ENCODE measurements at regions not wholly inside any gene's neighbourhood (a gene's known extent, or its start where the extent isn't known, plus 50 kb on each side); places are given as distances from the start of the nearest gene placed in this dataset.

DNA sequence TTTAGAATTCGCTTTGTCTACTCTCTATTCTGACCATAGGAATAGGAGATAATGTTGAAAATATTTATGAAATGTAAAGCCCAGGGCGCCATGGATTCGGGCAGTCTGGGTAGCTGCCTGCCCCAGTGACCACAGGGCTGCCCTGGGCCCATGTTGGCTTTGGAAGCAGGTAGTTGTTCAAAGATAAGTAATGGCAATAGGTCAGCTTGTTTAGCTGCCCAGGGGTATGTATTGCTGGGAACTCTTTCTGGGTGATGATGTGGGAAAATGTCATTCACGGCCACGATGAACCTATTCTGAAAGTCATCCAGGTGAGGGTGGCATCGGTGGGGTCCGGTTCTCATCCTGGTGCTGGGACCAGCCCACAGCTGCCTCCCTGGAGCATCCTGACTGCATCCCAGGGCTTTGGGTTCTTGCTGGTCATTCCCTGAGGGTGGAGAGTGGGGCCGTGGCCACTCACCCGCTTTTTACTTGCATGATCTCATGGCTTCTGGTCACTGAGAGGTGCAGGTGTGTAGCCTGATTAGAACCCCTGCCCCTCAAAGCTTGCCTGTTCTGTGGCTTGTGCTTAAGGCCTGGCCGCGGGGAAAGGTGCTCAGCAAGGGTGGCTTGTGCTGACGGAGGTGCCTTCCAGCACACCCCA lies 102.8 kb downstream of the ERMARD start:
- DNase-seq = no peak

DNA sequence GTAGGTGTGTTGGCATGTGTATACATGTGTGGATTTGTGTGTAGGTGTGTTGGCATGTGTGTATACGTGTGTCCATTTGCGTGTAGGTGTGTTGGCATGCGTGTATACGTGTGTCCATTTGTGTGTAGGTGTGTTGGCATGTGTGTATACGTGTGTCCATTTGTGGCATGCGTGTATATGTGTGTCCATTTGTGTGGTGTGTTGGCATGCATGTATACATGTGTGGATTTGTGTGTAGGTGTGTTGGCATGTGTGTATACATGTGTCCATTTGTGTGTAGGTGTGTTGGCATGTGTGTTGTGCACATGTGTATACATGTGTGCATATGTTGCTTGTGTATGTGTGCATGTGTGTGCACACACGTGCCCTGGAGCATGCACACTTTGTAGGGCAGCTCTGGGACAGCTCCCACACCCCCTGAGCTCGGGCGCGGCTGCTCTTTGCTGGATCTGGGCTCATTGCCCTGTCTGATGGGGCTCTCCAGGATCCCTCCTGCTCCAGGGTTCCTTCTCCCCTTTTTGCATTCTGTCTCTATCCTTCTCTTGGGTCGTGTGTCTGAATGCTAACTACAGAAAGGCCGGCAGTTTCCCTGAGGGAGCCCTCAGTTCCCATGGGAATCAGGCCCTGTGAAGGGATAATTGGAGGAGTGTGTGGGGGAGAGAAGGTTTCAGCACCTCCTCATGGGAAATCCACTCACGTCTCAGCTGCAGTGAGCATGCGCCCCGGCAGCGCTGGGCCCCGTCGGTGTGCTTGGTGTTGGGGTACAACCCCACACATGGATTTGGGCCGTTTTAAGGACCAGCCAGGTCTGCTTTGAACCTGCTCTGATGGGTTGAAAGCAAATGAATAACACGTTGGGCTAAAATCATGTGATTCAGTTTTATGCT lies 102.0 kb downstream of the ERMARD start:
- DNase-seq = no peak

DNA sequence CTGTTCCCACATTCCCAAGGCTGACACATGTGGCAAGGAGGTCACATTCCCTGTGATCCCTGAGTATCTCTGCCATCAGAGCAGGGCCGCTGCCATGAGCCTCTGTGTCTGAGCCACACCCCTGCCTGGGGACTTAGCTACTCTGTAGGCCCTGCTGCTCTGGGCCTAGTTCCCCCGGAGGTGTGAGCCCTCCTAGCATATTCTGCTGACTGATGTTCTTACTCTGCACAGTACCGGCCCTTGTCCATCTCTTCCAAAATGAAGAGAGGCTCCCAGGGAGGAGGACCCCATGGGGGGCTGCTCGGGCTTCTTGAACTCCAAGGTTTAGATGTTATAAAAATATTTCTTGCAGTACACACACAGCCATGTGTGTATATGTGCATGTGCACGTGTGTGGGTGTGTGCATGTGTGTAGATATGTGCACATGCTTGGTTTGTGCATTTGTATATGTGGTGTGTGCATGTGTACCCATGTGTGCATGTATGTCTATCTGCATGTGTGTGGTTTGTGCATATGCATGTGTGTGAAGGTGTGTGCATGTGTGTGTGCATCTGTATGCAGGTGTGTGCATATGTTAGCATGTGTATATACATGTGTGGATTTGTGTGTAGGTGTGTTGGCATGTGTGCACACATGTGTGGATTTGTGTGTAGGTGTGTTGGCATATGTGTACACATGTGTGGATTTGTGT lies 101.2 kb downstream of the ERMARD start:
- DNase-seq = no peak

DNA sequence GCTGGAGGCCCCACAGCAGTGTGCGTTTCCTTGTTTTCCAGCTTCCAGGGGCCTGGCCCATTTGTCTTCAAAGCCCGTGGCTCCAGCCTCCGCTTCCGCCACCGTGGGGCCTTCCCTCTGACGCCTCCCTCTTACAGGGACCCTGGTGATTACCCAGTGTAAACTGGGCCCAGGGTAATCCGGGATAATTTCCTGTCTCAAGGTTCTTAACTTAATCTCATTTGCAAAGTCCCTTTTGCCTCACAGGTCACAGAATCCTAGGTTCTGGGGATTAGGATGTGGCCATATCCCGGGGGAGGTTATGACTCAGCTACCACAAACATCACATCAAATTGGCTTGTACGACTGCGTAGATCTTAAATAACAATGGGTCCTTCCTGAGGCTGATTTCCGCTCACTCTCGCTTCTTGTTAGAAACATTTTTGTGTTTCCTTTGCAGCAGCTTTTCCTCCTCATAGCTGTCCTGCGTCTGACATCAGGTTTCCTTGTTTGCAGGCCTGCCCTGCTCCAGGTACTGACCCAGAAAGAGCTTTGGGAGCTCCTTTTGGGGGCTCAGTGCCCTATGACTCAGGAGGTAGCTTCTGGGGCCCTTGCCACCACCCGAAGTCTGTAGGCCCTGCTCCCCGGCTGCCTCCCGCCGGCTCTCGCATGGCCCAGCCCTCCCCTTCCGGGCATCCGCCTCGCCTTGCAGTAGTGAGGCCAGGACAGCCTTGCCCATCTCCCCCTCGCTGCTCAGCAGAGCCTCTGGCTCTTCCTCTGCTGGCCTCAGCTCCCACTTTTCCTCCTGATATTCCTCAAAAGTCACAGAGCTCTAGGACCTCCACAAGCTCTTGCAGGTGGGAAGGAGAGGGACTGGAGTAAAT lies 100.5 kb downstream of the ERMARD start:
- no peak for DNase-seq

DNA sequence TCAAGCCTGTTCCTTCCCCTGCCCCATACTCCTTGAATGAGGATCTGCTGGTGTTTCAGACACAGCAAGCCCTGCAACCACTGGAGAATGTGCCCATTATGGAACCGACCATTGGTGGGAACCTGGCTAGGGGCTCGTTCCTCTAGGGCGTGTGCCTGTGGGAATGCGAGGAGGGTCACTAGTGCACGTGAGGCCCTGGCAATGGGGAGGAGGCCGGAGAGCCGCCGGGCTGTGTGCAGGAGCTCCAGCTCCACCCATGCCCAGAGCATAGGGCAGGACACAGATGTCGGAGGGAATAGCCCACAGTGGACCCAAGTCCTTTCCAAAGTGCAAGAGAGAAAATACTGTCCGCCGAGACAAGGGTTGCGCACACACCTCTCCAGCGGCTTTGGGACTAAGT lies 99.3 kb downstream of the ERMARD start:
- DNase-seq = no peak

DNA sequence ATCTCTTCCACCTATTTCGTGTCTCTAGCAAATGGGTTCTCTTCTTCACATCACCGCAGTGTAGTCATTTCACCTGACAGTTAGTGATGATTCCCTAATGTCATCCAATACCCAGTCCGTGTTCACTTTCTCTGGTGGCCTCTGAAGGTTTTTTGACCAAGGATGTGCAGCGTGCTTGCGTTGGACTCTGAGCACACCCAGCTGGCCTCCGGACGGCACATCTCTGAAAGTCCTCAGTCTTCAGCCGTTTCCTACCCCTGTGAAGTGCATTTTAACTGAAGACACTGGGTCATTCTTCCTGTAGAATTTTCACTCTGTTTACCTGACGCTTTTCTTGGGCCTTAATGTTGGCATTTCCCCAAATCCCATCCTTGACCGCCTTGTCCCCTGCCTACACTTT lies 98.7 kb downstream of the ERMARD start:
- no peak for DNase-seq

DNA sequence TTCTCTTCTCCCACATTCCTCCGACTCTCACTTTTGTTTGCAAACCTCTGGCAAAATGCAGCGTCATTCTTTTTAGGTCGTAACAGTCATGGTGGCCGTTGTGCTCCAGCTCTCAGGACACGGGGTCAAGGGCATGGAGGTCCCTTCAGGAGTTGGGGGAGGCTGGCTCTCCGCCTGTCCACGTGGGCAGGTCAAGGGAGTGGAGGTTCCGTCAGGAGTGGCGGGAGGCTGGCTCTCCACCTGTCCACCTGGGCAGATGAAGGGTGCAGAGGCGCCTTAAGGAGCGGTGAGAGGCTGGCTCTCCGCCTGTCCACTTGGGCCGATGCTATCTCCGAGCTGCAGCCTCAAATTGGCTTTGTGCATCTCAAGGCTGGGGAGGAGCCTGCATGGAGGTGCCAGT lies 98.0 kb downstream of the ERMARD start:
- no peak for DNase-seq

DNA sequence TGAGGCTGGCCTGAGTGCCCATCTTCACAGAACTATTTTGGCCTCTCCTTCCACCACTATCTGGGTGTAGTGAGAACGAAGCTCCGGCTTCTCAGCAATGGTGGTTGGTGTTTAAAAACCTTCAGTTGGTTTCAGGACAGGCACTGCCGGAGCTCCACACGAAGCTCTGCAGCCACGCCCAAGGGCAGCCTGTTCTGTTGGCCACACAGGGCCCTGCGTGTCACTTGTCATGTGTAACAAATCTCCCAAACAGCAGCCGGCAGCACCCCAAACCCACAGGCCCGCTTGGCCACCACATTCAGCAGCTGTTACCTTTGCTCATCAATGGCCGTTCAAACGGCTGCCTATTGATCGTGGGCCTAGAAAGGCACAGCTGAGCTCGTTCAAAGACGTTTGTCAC lies 97.5 kb downstream of the ERMARD start:
- DNase-seq = no peak

DNA sequence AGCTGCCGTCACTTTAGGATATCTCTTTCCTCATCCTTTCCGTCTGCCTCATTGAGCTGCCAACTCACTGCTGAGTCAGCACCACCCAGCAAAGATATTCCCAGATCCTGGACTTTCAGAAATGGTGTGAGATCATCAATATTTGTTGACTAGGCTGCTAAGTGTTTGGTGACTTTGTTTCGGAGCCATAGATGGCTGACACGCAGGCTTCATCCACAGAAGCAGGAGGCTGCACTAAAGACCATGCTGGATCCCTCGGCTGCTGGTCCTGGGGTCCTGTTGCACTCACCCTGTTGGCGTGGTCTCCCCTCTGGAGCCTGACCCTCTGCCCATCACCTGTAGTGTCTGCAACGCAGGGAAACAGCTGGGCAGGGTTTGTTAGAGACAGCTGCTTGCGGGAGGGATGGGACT lies 96.5 kb downstream of the ERMARD start:
- no peak for DNase-seq

DNA sequence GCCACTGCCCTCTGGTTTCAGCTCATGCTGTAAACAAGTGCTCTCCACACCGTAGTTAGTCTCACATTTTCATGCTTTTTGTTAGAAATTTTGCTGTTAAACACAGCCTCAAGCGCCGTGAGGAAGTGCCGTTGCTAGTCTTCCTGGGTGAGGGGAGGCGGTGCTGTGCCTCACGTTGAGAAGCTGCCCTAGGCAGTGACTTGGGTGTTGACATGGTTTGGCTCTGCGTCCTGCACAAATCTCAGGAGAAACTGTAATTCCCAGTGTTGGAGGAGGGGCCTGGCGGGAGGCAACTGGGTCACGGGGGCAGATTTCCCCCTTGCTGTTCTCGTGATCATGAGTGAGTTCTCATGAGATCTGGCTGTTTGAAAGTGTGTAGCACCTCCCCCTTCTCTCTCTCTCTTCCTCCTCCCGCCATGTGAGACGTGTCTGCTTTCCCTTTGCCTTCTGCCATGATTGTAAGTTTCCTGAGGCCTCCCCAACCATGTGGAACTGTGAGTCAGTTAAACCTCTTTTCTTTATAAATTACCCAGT lies 95.8 kb downstream of the ERMARD start:
- no peak for DNase-seq

DNA sequence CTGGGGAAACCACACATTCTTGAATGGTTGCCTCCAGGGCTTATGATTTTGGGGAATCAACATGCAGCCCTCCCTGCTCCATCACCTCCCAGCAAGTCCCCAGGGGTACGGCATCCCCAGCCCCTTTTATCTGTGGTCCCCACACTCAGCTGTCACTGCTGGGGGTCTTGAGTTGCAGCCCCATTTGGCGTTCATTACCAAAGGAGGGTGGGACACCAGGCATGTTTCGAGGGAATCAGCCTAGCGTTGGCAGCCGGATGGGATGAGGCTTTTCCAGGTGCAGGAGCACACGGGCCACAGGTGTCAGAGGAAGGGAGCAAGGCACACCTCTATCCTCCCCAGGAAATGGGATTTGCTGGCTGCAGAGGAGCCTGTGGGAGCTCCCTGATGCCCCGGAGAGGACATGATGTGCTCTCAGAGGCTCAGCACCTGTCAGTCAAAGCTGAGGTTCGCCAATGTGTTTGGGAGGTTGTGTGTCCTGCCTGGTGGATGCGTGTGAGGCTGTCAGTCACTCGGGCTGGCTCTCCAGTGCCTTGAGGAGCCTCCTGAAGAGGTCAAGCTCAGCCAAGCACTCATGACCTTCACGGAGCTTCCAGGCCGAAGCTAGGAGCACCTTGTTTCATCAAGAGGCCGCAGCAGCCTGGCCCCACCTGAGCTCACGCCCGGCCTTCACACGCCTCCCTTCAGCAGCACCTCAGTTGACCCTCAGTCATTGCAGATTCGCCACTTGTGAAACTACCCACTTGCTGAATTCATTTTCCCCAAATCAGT lies 95.0 kb downstream of the ERMARD start:
- no peak for DNase-seq

DNA sequence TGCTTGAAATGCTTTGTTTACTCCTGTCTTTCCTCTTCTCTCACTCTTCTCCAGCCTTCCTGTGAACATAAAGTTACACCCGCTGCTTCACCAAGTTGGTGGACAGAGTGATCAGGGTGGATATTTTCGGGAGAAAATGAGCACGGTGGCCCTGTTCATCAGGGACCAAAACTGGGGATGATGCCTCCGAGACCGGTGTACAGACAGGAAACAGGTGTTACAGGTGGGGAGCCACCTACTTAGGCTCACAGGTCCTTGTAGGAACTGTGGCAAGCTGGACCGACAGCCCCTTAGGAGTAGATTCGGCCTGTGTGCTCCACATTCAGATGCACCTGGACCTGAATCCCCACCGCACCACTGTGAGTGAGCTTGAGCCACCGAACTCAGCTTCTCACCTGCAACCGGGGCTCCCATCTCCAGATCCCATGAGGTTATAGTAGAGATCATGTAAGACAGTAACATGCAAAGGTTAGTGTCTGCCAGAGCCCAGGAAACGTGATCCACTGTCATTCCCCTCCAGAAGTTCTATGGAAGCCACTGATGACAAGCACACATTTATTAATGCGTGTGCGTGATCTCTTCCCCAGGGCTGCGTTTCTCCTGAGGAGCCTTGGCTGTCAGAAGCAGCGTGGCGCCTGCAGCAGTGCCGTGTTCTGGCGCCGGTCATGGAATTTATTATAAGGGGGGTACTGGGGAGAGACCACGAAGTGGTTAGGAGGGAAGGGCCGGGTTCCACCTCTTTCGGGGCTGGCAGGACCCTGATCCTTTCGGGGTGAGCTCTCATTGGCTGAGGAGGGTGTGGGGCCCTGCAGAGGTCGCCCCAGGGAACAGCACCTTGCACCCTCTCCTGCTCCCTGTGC lies 94.2 kb downstream of the ERMARD start:
- DNase-seq = no peak

DNA sequence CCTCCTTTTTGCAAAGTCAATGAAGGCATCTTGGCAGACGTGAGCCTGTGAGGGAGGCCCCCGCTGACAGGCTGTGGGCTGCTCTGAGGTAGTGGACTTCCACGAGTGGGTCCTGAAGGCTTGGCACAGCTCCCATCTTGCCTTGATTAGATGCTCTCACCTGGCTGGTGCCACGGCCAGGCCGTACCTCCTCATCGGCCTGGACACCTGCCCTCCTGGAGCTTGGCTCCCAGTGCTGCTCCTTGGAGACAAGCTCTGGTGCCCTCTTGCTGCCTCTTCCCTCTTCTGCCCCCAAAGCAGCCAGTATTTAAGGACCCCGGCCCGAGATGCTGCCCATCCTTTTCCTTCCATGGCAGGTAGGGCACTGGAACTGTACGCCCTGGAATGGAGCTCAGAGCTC lies 93.5 kb downstream of the ERMARD start:
- no peak for DNase-seq

DNA sequence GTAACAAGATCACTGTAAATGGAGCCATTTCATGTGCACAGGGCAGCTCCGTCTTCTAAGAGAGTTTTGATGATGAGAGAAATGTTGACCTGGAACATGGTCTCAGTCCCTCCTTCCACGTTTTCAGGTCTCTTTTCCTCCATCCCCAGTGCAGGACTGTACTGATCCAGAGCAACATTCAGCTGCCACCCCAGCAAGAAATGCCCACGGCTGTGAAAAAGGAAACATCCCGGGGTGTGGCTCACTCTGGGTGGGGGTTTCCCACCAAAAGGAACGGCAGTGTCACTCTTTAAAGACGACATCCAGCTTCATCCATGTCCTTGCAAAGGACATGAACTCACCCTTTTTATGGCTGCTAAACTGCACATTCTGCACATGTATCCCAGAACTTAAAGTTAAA lies 92.6 kb downstream of the ERMARD start:
- DNase-seq = no peak

DNA sequence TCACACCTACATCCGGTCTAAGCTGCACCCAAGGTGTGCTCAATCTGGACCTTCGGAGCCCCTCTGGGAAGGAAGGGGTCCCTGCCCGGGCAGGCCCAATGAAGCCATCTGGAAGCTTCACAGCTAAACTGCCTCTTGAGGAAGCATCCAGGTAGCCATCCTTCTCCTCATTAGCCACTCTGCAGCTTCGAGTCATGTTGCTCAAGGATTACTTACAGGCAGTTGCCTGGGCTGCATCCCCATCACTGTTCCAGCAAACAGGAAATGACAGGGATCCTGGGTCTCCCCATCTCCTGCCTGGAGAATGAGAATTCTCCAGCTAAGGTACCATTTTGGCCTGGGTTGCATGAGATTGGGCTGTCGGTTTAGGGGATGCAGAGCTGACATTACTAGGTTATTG lies 91.7 kb downstream of the ERMARD start:
- DNase-seq = no peak

DNA sequence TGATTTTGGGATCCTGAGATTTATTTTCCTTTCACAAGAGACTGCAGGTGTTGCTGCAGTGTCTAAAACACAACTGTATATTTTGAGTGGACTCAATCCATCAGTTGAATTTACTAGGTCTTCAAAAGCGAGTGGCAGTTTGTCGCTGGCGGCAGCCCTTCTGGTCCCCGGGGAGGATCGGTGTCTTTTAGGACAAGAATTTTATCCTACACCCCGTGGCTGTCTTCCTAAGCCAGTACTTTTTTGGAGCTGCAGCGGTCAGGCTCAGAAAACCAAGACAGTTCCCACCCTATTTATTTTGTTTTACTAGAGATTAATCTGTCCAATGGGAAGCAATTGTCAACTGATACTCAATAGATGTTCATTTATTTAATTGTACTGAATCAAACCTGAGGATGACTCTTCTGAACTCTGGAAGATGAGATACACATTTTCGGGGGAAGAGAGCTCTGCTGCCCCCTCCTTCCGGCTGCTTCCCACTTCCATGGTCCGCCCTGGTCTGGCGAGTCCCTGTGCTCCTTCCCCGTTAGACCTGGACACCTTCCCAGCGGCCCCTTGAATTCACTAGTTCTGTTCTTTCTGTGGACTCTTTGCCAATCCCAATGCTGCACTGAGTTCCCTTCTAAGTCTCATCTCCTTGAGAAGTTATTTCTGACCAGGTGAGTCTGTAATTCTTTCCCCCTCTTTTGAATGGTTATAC lies 90.6 kb downstream of the ERMARD start:
- no peak for DNase-seq

DNA sequence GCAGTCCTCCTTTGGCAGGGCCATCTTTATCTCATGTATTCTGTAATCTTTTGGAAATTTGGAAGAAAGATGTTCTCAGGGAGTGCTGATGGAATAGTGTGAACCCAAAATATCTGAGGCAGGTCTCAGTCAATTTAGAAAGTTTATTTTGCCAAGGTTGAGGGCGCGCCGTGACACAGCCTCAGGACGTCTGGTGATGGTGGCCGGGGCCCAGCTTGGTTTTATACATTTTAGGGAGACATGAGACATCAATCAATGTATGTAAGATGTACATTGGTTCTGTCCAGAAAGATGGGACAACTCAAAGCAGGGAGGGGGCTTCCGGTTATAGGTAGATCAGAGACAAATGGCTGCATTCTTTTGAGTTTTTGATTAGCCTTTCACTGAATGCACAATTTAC lies 89.8 kb downstream of the ERMARD start:
- no peak for DNase-seq

DNA sequence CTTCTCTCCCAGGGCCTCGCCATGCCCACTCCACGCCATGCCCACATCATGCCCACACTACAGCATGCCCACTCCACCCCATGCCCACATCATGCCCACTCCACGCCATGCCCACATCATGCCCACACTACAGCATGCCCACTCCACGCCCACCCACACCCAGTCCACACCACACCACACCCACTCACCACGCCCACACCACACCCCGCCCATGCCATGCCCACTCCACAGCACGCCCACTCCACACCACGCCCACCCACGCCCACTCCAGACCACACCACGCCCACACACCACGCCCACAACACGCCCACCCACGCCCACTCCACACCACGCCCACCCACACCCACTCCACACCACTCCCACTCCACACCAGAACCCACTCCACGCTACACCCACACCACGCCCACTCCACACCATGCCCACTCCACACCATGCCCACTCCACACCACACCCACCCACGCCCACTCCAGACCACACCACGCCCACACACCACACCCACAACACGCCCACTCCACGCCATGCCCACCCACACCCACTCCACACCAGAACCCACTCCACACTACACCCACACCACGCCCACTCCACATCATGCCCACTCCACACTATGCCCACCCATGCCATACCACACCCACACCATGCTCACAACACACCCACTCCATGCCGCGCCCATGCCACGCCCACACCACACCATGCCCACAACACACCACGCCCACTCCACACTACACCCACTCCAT lies 88.6 kb downstream of the ERMARD start:
- no peak for DNase-seq

DNA sequence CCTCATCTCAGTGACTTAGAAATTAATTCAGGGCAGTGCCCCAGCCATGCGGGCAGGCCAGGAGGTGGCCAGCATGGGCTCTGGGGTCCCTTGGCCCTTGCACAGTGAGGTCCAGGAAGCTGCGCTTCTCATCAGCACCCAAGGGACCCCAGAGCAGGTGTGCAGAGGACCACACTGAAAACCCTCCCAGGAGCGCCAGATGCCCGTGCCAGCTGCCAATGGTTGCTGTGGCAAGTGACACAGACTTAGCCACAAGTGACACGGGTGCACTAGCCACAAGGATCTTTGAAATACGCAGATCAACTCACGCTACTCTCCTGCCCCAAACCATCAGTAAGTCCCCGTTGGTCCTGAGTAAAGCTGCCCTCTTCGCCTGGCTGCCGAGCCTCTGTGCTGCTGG lies 88.1 kb downstream of the ERMARD start:
- no peak for DNase-seq

Data from NCI-H2081 (cell line).